ENCODE measurements at regions not wholly inside any gene's neighbourhood (a gene's known extent, or its start where the extent isn't known, plus 50 kb on each side); places are given as distances from the start of the nearest gene placed in this dataset.

DNA sequence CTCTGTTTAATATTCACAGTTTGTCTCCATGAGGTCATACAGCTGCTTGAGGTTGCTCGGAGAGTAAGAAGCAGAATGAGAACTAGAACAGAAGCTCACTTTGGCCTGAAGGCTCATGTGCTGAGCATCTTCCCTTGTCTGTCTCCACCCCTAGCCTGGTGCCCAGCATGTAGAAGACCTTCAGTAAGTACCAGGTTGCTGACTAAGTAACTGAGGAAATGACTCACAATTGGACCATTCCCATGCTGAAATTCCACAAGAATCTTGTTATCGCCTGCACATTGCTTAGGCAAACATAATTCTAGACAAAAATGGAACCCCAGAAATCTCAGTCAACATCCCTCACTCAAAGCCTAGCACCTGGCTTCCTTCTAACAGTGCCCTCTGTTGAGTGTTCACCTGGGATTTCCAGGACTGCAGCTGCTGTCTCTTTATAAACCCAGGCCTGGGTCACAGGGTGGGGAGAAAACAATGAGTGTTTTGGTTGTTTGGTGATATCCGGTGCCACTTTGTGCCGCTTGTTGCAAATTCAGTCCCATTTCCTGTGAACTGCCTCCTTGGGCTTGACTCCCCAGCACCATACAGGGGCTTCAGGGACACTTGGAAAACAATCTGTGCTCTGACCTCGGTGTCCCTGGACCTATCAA lies 406.8 kb downstream of the ETS1 start:
- Histone ChIP-seq H2AFZ (ENCODE audit: low read length) (no peak overlapping the region), H3K4me1 (ENCODE audit: low read length) (no peaks in the 10 kb centered on the region), H3K9me2 (replicated peaks; ENCODE audit: insufficient read depth, low read length) (no peaks in the 10 kb centered on the region), H3K4me2 (ENCODE audit: low read depth, low read length, poor library complexity, severe bottlenecking) (no peak overlapping the region), H3K9me3 (ENCODE audit: low read length) (no peaks in the 10 kb centered on the region), H4K20me1 (ENCODE audit: insufficient read depth, low read depth, low read length) (no peaks in the 10 kb centered on the region), H3K36me3 (ENCODE audit: insufficient read depth, low read length) (no peaks in the 10 kb centered on the region), H3K27ac (ENCODE audit: low read length) (no peak overlapping the region), H3K79me2 (ENCODE audit: low read length) (no peaks in the 10 kb centered on the region), H3K27me3 (ENCODE audit: low read length) (no peaks in the 10 kb centered on the region), H3K9ac (ENCODE audit: low read length) (no peak overlapping the region), H3K4me3 (ENCODE audit: low read length) (no peak overlapping the region)
- no peak for DNase-seq

DNA sequence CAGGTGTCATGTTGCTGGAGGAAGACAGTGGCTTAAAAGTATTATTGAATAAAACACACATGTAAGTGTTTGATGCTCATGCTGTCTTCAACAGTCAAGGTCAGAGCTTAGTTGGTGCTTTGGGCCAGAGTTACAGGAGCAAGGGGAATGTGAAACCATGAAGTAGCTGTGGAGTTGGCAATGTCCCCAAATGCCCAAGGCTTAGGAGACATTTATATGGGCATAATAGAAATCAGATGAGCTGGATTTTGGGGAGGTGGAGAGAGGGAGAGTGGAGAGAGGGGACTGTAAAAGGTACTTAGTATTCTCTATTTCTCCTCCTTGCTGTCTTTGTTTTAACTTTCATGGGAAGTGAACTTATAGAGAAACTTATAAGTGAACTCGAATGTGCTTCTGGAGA lies 407.8 kb downstream of the ETS1 start:
- Histone ChIP-seq H2AFZ (ENCODE audit: low read length) (no peak overlapping the region), H3K9me3 (ENCODE audit: low read length) (no peaks in the 10 kb centered on the region), H3K4me1 (ENCODE audit: low read length) (no peaks in the 10 kb centered on the region), H4K20me1 (ENCODE audit: insufficient read depth, low read depth, low read length) (no peaks in the 10 kb centered on the region), H3K9ac (ENCODE audit: low read length) (no peak overlapping the region), H3K9me2 (replicated peaks; ENCODE audit: insufficient read depth, low read length) (no peaks in the 10 kb centered on the region), H3K27me3 (ENCODE audit: low read length) (no peaks in the 10 kb centered on the region), H3K4me3 (ENCODE audit: low read length) (no peak overlapping the region), H3K27ac (ENCODE audit: low read length) (no peak overlapping the region), H3K79me2 (ENCODE audit: low read length) (no peaks in the 10 kb centered on the region), H3K36me3 (ENCODE audit: insufficient read depth, low read length) (no peaks in the 10 kb centered on the region), H3K4me2 (ENCODE audit: low read depth, low read length, poor library complexity, severe bottlenecking) (no peak overlapping the region)
- no peak for DNase-seq

DNA sequence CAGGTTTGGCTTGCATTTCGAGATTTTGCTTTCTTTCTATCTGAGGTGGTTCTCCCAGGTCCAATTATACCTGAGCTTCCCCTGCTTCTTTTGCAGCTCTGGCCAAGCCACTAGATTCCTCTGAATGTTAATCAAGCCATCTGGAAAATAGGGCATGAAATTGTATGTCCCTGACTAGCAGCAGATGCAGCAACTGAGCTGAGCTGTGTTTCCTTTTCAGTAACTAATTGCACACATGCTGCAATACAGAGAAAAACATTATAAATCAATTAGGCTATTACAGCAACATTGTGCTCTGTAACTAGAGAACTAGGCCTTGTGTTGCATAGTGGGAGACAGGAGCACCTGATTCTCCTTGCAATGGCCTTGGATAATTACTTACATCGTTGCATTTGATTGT lies 408.3 kb downstream of the ETS1 start:
- Histone ChIP-seq H4K20me1 (ENCODE audit: insufficient read depth, low read depth, low read length) (no peaks in the 10 kb centered on the region), H3K36me3 (ENCODE audit: insufficient read depth, low read length) (no peaks in the 10 kb centered on the region), H3K27ac (ENCODE audit: low read length) (no peak overlapping the region), H3K9me2 (replicated peaks; ENCODE audit: insufficient read depth, low read length) (no peaks in the 10 kb centered on the region), H3K4me3 (ENCODE audit: low read length) (no peak overlapping the region), H3K79me2 (ENCODE audit: low read length) (no peaks in the 10 kb centered on the region), H3K27me3 (ENCODE audit: low read length) (no peaks in the 10 kb centered on the region), H2AFZ (ENCODE audit: low read length) (no peak overlapping the region), H3K9me3 (ENCODE audit: low read length) (no peaks in the 10 kb centered on the region), H3K4me1 (ENCODE audit: low read length) (no peaks in the 10 kb centered on the region), H3K4me2 (ENCODE audit: low read depth, low read length, poor library complexity, severe bottlenecking) (no peak overlapping the region), H3K9ac (ENCODE audit: low read length) (no peak overlapping the region)
- DNase-seq = no peak

DNA sequence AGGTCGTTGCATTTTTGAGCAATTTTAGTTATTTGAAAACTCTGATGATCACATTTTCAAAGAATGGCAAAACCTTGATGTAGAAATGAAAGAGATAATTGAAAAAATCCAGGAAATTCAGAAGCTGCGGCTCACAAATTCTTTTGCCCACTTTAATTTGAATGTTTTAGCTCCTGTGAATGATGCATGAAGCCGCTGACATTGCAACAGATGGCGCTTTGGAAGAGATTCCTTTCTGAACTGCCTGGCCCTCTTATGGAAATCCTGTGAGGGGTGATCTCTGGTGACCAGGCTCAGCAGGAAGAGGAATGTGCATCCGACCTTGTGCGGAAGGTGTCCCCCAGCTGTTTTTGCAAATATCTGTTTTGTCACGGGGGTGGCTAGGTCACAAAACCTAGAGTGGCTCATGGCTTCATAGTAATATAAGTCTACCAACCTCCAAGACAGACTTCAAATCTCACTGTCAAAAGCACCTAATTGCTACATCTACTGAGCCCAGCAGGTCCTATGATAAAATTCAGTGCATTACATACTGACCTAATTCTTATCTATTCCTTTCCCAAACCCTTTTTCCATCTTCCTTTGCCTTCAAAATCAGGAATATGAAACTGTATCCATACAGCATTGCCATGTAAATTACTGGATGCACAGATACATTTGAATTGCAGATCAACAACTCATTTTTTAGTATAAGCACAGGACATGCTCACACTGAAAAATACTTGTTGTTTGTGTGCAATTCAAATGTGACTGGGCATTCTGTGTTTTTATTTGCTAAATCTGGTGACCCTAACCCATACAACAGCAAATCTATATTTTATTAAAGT lies 412.7 kb downstream of the ETS1 start:
- Histone ChIP-seq H3K9me3 (ENCODE audit: low read length) (no peaks in the 10 kb centered on the region), H3K9me2 (replicated peaks; ENCODE audit: insufficient read depth, low read length) (no peaks in the 10 kb centered on the region), H3K36me3 (ENCODE audit: insufficient read depth, low read length) (no peaks in the 10 kb centered on the region), H3K27ac (ENCODE audit: low read length) (no peak overlapping the region), H4K20me1 (ENCODE audit: insufficient read depth, low read depth, low read length) (no peaks in the 10 kb centered on the region), H3K4me1 (ENCODE audit: low read length) (no peaks in the 10 kb centered on the region), H3K9ac (ENCODE audit: low read length) (no peak overlapping the region), H3K79me2 (ENCODE audit: low read length) (no peaks in the 10 kb centered on the region), H2AFZ (ENCODE audit: low read length) (no peak overlapping the region), H3K4me2 (ENCODE audit: low read depth, low read length, poor library complexity, severe bottlenecking) (no peak overlapping the region), H3K27me3 (ENCODE audit: low read length) (no peaks in the 10 kb centered on the region), H3K4me3 (ENCODE audit: low read length) (no peak overlapping the region)
- DNase-seq = no peak

DNA sequence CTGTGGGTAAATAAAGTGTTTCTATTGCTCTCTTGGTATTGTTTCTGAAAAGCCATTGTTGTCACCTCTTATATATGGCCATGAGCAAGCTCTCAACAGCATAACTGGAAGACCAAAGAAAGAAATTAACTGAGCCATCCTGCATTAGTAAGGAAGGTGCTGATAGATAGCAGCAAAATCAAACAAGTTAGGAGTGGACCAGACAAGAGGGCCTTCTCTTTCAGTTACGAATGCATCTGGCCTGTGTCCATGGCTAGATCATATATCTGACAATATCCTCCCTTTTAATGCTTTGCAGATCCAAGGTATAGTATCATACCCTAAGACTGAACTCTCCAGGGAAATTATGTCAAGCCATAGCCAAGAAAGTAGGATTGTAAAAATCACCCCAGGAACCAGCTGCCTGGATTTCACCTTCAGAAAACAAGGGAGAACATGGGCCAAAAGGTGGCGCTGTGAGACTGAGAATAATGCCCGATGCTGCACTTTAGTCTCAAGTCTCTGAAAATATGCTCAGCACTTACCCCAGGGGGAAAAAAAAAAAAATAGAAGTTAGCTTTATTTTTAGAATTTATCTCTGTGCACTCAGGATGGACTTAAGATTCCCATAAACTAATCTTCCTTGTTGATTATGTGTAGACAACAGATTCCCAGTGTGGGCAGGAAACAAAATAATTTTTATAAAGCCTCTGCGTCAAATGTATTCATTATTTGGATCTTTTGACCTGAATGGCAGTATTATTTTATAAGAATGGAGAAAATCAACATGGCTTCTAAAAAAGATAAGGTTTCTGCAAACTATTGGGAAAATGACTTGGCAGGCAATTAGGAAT lies 415.1 kb downstream of the ETS1 start:
- Histone ChIP-seq H3K27me3 (ENCODE audit: low read length) (no peaks in the 10 kb centered on the region), H3K9me3 (ENCODE audit: low read length) (no peaks in the 10 kb centered on the region), H3K27ac (ENCODE audit: low read length) (no peak overlapping the region), H3K4me1 (ENCODE audit: low read length) (no peaks in the 10 kb centered on the region), H3K79me2 (ENCODE audit: low read length) (no peaks in the 10 kb centered on the region), H3K4me2 (ENCODE audit: low read depth, low read length, poor library complexity, severe bottlenecking) (no peak overlapping the region), H3K36me3 (ENCODE audit: insufficient read depth, low read length) (no peaks in the 10 kb centered on the region), H4K20me1 (ENCODE audit: insufficient read depth, low read depth, low read length) (no peaks in the 10 kb centered on the region), H3K9ac (ENCODE audit: low read length) (no peak overlapping the region), H3K9me2 (replicated peaks; ENCODE audit: insufficient read depth, low read length) (no peaks in the 10 kb centered on the region), H3K4me3 (ENCODE audit: low read length) (no peak overlapping the region), H2AFZ (ENCODE audit: low read length) (no peak overlapping the region)
- peak; percentile 88 for DNase-seq

DNA sequence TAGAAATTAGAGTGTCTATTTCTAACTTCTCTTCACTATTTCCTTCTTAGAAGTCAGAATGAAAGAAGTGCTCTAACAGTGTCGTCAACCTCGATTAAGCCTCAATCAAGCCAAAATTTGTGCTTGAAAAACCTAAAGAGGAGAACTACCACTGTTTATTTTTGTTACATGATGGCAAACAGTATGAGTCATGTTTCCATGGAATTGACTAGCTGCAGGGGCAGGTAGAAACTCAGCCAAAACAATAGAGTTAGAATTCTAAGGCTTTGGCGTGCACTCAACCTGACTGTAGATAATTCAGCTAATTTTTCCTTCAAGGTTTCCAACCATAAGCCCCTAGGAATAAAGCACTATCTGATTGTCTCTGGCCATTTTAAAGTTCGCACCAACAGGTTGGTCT lies 415.9 kb downstream of the ETS1 start:
- no peak overlapping the region for H3K27ac ChIP-seq (ENCODE audit: low read length)
- no peak for DNase-seq
- no peak overlapping the region for H3K9ac ChIP-seq (ENCODE audit: low read length)
- no peak overlapping the region for H3K4me3 ChIP-seq (ENCODE audit: low read length)
- no peaks in the 10 kb centered on the region for H3K9me2 ChIP-seq (replicated peaks; ENCODE audit: insufficient read depth, low read length)
- H3K4me2 ChIP-seq (ENCODE audit: low read depth, low read length, poor library complexity, severe bottlenecking) = no peak overlapping the region
- no peak overlapping the region for H2AFZ ChIP-seq (ENCODE audit: low read length)
- no peaks in the 10 kb centered on the region for H4K20me1 ChIP-seq (ENCODE audit: insufficient read depth, low read depth, low read length)
- H3K27me3 ChIP-seq (ENCODE audit: low read length) = no peaks in the 10 kb centered on the region
- H3K9me3 ChIP-seq (ENCODE audit: low read length) = no peaks in the 10 kb centered on the region
- H3K36me3 ChIP-seq (ENCODE audit: insufficient read depth, low read length) = no peaks in the 10 kb centered on the region
- no peaks in the 10 kb centered on the region for H3K4me1 ChIP-seq (ENCODE audit: low read length)
- H3K79me2 ChIP-seq (ENCODE audit: low read length) = no peaks in the 10 kb centered on the region

DNA sequence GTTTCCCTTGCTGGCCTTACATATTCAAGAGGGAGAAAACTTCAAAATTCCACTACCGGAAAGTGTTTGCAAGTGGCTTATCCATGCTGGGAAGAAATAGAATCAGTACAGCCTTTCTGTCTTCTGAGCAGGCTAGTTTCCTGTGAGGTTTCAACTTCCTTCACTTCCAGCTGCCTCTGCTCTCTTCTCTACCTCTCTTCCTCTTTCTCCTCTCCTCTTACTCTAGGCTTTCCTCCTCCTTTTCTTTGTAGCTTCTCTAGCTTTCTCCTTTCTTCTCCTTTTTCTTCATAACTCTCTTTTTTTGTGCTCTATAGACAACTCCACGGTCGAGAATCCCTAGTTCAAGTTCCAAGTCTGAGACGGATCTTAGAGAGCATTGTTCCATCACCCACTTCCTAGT lies 421.8 kb downstream of the ETS1 start:
- Histone ChIP-seq H3K27me3 (ENCODE audit: low read length) (no peaks in the 10 kb centered on the region), H3K4me2 (ENCODE audit: low read depth, low read length, poor library complexity, severe bottlenecking) (no peak overlapping the region), H3K9me2 (replicated peaks; ENCODE audit: insufficient read depth, low read length) (no peaks in the 10 kb centered on the region), H2AFZ (ENCODE audit: low read length) (no peak overlapping the region), H3K36me3 (ENCODE audit: insufficient read depth, low read length) (no peaks in the 10 kb centered on the region), H3K79me2 (ENCODE audit: low read length) (no peaks in the 10 kb centered on the region), H3K9me3 (ENCODE audit: low read length) (no peaks in the 10 kb centered on the region), H3K27ac (ENCODE audit: low read length) (no peak overlapping the region), H4K20me1 (ENCODE audit: insufficient read depth, low read depth, low read length) (no peaks in the 10 kb centered on the region), H3K9ac (ENCODE audit: low read length) (no peak overlapping the region), H3K4me1 (ENCODE audit: low read length) (no peaks in the 10 kb centered on the region), H3K4me3 (ENCODE audit: low read length) (no peak overlapping the region)
- DNase-seq = no peak

DNA sequence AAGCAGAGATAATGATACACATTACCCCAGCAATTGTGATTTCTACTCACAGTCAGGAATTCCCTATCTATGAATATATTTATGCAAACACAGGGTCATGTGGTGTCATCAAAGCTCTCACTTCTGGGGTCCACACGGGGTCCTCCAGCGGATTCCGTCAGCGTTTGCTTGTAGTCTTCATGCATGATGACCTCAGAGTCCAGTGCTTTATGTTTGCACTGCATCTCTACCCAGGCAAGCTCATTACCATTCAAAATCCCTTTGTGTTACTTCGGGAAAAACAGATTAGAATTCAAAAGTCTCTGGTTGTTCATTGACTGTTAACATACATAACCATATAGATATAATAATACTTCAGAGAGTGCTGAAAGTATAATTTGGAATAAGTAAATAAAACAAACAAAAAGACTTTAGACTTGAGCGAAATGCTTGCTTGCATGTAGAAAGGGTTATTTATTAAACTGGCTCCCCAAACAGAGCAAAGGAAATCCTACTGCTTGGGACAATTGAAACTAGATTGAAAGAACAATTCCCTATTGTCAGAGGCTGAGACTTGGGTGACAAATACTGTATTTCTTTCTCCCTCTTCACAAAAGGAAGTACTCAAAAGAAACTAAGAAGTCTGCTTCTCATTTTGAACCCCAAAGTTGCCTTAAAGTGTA lies 423.1 kb downstream of the ETS1 start:
- Histone ChIP-seq H3K36me3 (ENCODE audit: insufficient read depth, low read length) (no peaks in the 10 kb centered on the region), H3K4me3 (ENCODE audit: low read length) (no peak overlapping the region), H3K9me2 (replicated peaks; ENCODE audit: insufficient read depth, low read length) (no peaks in the 10 kb centered on the region), H3K4me2 (ENCODE audit: low read depth, low read length, poor library complexity, severe bottlenecking) (no peak overlapping the region), H2AFZ (ENCODE audit: low read length) (no peak overlapping the region), H4K20me1 (ENCODE audit: insufficient read depth, low read depth, low read length) (no peaks in the 10 kb centered on the region), H3K27me3 (ENCODE audit: low read length) (no peaks in the 10 kb centered on the region), H3K79me2 (ENCODE audit: low read length) (no peaks in the 10 kb centered on the region), H3K27ac (ENCODE audit: low read length) (no peak overlapping the region), H3K4me1 (ENCODE audit: low read length) (no peaks in the 10 kb centered on the region), H3K9me3 (ENCODE audit: low read length) (no peaks in the 10 kb centered on the region), H3K9ac (ENCODE audit: low read length) (no peak overlapping the region)
- no peak for DNase-seq

All from Karpas-422 (cell line).